SKM-1 (cell line): ENCODE measurements at regions not wholly inside any gene's neighbourhood (a gene's known extent, or its start where the extent isn't known, plus 50 kb on each side); places are given as distances from the start of the nearest gene placed in this dataset.

Experiments
- DNase-seq: peaks from one replicate; lab custom pipeline; 2025; ENCODE audit not compliant: unreplicated experiment; lab: John Stamatoyannopoulos, UW

- DNase-seq = no peak
Measured at GRCh38 chr2:239529313-239530015, 128.6 kb upstream of the HDAC4 start.

GRCh38 chr2:239528883-239529282, 128.1 kb upstream of the HDAC4 start:
- DNase-seq = no peak

DNA sequence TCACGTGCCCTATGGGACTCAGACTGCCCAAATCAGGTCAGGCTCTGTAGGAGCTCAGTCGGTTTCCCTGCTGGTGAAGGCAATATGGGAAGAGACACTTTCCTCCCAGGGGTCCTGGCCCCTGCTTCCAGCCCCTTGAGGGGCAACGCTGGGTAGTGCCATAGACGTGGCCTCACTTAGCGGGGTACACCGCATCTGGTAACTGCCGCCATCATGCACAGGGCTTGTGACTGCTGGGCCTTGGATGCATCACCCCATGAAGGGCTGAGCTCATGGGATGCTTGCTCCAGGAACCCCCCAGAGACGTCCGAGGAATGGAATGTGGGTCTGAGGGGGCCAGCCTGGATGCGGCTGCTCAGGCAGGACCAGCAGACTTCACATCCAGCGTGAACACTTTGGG, 127.3 kb upstream of the HDAC4 start:
- DNase-seq = no peak

DNA sequence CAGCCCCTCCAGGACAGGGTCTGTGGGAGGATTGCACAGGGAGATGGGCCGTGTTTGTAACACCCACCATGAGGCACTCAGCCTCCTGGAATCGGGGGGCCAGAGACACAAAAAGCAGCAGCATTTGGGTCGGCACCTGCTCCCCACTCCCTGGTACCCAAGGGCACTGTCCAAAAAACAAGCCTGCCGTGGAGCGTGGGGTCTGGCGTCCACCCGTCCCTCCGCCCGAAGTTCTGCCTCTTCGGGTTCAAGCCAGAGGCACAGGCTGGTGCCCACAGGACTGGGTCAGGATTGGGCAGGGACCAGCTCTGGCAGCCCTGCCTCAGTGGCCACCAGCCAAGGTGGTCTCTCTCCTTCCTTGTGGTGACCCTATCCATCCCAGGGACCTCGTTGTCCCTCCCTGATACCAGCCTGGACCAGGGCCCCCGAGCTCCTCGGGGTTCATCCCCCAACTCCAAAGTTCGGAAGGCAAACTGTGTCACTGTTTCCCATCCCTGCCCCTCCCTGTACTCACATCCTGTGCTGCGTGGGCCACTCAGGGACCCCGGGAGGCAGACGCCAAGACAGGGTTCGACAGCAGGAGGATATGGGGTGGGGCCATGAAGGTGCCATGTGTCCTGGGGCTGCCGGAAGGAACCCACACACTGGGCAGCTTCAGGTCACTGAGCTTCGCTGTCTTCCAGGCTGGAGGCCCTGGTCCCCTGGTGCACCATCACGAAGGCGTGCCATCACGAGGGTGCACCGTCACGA, 126.0 kb upstream of the HDAC4 start:
- DNase-seq = no peak

- DNase-seq = no peak
Measured at GRCh38 chr2:239526038-239526437, 125.2 kb upstream of the HDAC4 start.

DNA sequence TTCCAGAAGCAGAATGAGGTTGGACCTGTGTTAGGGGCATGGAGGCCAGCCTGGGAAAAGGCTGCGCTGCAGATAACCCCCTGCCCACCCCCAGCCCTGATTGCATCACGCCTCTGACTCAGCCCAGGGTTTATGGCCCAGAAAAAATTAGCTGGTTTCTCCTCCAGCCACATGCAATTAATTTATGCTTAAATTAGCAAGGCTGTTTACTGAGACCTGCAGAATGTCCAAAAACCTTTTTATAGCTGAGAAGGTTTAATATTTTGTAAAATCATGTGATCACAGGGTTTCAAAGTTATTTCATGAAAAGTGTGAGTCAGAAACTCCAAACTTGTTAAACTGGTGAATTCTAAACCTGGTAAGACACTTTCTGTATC, 123.1 kb upstream of the HDAC4 start:
- DNase-seq = peak; percentile 18

DNA sequence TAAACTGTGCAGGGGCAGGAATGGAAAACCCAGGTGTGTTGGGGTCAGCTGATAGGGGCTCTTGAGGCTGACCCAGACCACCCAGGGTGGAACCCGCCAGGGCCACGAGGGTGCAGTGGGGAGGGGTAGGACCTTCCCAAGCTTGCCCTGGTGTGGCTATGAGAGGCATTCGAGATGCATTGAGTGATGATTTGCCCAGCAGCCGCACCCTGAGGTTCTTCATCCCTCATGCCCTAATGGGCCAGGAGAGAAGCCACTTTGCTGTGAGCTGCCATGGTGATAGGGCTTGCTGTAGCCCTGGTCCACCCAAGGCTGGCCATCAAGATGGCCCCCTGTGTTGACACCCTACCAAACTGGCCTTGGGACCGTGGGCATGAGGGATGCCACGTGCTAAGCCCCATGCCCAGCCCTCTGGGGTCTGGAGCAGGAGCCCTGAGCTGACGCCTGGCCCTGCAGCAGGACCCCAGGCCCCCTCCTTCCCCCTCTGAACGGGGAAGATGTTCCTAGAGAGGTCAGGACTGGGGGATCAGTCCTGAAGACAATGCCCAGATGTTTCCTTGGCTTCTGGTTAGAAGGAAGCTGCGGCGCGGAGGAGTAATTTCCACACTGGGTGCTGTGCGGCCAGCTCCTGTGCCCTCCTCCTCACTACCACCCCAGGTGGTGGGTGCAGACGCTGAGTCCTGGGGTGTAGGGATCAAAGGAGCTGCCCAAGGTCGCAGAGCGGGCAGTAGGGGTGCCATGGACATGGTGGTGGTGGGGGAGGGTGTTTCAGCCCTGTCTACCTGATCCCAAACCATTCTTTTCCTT, 122.5 kb upstream of the HDAC4 start:
- no peak for DNase-seq

DNA sequence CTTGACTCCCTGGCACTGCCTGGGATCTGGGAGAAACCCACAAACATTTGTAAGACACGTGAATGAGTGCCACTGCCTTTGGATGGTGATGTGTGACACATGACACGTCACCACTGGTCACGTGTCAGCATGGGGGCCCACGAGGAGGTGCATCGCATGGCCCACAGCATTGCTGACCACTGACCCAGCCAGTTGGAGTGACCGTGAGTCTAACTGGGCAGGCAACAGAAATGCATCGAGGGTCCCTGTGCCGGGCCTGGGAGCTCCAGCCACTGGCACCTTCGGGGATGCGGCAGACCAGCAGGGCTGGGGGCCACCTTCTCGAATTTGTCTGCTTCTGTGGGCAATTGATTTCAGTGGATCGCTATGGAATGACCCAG, 121.9 kb upstream of the HDAC4 start:
- DNase-seq = no peak

DNA sequence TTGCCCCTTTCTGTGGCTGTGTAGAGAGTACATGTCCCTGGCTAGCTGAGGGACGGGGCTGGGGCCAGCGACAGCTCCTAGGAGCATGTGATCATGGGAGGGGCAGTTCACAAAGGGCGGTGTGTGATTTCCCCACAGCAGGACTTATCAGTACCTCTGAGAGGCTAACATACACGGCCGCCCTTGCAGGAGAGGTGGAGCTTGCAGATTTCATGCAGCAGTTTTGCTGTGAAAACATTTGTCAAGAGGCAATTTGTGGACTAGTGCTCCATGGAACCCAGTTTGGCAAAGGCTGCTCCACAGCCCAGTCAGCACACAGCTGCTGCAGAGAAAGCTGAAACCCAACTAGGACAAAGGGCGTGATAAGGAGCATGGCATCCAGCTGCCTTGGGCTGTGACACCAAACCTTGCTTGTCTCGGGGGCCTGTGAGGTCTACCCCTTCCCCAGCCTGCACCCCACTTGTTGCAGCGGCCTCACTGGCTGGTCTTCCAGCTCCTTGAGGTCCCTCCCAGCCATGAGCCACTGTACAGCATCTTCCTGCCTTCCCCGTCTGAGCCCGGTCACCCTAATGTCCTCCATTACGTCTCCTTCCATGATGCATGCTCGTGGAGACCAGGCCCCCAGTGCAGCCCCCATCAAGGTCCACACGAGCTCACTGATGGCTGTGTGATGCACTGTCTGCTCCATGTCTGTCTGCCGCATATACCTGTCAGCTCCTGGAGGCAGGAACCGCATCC, 121.4 kb upstream of the HDAC4 start:
- no peak for DNase-seq

DNA sequence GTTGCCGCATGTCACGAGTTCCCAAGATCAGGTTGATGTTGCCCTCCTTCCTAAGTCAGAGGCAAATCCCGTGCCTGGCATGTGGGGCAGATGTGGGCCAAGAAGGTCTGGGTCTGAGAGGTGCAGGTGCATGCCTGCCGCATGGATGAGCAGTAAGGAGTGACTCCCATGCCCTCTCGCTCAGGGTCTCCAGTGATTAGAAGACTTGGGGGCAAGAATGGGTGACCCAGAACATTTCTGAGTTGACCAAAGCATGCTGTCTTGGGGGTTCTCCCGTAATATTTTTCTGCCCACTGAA, 120.6 kb upstream of the HDAC4 start:
- DNase-seq = no peak

GRCh38 chr2:239520811-239521517, 120.1 kb upstream of the HDAC4 start:
- DNase-seq = no peak

DNA sequence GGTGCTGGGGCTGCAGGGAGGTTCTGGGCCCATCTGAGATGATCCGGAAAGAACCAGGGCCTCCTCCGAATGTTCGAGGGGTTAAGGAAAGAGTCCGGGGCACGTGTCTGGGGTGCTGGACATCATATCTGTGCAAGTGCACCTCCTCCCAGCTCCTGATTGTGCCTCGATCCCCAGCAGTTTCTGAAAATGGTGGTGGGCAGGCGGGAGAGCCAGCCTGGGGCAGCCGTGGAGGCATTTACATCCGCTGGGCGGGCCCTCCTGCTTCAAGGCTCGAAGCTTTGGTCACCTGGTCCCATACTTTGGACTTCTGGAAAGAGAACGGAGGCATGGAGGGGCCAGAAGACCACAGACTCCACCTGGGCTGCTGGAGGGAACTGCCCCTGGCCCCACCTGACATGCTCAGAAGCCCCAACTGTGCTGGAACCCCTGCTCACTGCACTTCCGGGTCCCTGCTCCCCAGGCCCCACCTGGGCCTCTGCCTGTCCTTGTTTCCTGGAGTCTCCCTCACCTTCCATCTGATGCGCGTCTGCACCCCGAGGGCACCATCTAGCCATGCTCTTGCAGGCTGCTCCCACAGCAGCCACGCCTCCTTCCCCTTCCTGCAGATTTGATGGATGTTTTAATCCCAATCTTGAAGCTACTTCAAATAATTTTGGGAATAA, 119.2 kb upstream of the HDAC4 start:
- no peak for DNase-seq

GRCh38 chr2:239519089-239519920, 118.5 kb upstream of the HDAC4 start:
- no peak for DNase-seq

- no peak for DNase-seq
Measured at GRCh38 chr2:239518286-239519088, 117.7 kb upstream of the HDAC4 start.

- DNase-seq = no peak
Measured at GRCh38 chr2:239517686-239518085, 116.9 kb upstream of the HDAC4 start.

- DNase-seq = no peak
Measured at GRCh38 chr2:239516954-239517305, 116.1 kb upstream of the HDAC4 start.

- no peak for DNase-seq
Measured at GRCh38 chr2:239516286-239516953, 115.6 kb upstream of the HDAC4 start.
